Choroid plexus epithelial cell (primary cell): ENCODE measurements at regions not wholly inside any gene's neighbourhood (a gene's known extent, or its start where the extent isn't known, plus 50 kb on each side); places are given as distances from the start of the nearest gene placed in this dataset.
A peak's percentile ranks its signal among the peaks of the same experiment; 100 is the strongest.

Source experiments
- DNase-seq: peaks from one replicate; pipeline ENCODE4 v3.0.0-alpha.2; 2010; ENCODE audit warnings: low read depth
- H3K4me3 ChIP-seq: 2 replicates; pipeline ENCODE4 v1.5.1; 2011; ENCODE audit warnings: low read depth, mild to moderate bottlenecking, control low read depth, low read length, moderate library complexity
- TF ChIP-seq, protein P1 (sequence below): conservative IDR thresholded peaks from 2 replicates; pipeline ENCODE4 v1.5.1; 2011; ENCODE audit warnings: low read depth, mild to moderate bottlenecking, control low read depth, inconsistent platforms, low read length, moderate library complexity

DNA sequence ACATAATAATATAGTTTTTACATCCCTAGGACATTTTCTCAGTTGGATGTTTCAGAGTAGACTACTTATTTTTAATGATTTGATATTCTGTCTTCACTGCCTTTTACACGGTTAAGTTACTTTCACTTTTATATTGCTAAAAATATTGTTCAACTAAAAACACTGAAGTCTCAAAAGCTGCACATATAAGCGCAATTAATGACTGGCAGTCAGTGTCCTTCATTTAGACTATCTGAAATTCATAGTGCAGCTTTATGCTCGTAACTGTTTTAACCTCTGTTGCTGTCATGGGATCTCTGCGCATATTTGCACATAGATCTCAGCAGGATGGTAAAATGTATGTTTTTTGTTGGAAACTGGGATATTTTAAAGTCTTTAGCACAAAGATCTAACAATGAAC lies 864.3 kb downstream of the SLITRK6 start:
- peak; percentile 20 for DNase-seq
- peak overlapping the region; percentile 47 for H3K4me3 ChIP-seq

DNA sequence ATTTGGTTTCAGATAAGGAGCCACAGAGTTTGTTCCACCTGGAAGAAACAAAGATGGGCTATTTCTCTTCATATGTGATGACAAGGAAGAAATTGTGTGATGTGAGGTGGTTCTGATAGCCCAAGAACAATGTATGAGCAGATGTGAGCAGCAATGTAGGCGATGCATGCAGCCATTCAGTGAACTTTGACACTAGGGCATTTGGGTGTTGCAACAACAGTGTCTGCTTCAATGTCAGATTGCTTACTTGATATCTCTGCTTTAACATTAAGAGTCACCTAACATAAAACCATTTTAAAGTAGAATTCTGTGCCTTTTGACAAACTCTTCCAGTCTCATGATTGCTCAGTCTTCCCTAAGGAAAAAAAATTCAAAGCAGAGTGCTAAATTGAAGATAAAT lies 865.4 kb downstream of the SLITRK6 start:
- no peak overlapping the region for H3K4me3 ChIP-seq
- TF ChIP-seq, protein P1, sequence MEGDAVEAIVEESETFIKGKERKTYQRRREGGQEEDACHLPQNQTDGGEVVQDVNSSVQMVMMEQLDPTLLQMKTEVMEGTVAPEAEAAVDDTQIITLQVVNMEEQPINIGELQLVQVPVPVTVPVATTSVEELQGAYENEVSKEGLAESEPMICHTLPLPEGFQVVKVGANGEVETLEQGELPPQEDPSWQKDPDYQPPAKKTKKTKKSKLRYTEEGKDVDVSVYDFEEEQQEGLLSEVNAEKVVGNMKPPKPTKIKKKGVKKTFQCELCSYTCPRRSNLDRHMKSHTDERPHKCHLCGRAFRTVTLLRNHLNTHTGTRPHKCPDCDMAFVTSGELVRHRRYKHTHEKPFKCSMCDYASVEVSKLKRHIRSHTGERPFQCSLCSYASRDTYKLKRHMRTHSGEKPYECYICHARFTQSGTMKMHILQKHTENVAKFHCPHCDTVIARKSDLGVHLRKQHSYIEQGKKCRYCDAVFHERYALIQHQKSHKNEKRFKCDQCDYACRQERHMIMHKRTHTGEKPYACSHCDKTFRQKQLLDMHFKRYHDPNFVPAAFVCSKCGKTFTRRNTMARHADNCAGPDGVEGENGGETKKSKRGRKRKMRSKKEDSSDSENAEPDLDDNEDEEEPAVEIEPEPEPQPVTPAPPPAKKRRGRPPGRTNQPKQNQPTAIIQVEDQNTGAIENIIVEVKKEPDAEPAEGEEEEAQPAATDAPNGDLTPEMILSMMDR = no peak
- peak; percentile 8 for DNase-seq

More for the DNA sequence above, 864.3 kb downstream of the SLITRK6 start:
- TF ChIP-seq, protein P1 = no peak

DNA sequence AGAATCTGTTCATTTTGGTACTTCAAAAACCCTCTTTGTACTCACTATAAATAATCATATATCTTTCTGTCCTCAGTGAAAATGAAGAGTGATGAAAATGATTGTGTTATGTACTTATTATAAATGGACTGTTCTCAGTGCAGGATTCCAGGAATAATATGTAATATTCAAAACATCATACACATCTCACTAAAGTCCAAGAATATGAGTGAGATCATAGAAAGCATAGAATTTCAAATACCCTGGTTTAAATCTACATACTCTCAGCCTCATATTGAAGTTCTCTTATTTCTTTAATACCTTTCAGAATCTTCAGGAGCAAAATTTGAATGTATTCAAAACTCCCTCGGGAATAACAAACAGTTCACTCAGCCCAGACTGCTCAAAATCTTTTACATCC lies 868.0 kb downstream of the SLITRK6 start:
- TF ChIP-seq, protein P1 = no peak
- DNase-seq = no peak
- no peak overlapping the region for H3K4me3 ChIP-seq

DNA sequence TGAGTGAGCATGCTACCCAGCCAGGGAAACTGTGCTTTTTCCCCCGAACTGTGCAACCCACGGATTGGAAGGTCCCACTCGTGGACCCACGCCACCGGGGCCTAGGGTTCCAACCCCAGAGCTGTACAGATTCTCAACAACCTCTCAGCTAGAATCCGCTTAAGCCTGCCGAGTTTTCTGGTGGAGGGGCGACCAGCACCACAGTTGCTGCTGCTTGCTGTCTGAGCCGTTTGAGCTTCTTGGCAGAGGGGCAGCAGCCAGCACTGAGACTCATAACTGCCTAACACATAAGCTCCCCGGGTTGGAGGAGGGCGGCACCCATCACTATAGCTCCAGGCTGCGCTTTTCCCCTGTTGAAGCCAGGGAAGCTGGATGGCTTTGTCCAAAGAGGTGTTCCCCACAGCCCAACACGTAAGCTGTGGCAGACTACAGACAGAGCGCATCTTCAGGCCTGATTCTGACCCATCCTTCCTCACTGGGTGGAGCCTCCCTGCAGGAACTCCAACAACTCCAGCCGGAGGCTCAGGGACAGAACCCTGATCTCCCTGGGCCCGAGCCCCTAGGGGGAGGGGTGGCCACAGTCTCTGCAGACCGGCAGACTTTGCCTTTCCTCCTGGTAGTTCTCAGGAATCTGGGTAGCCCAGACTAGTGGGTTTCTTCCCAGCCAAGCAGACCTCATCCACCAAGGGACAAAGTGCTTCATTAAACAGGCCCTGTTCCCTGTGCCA lies 871.6 kb downstream of the SLITRK6 start:
- no peak for DNase-seq
- TF ChIP-seq, protein P1 = no peak
- no peak overlapping the region for H3K4me3 ChIP-seq

DNA sequence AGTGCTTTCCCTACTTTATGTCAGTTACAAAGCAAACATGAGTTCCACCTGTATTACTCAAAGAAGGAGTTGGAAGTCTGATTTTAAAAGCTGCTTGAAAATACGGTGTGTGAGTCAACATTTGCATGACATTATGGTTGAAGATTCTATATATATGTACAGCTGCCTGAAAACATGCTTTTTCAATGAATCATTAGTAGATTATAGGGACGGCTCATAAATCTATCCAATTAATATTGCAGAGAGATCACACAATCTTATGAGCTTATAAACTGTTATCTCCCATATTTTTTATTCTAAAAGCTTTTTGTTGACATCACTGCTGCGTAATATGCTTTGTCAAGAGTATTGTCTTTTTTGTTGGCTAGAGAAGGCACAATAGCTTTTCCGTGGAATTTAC lies 873.8 kb downstream of the SLITRK6 start:
- no peak overlapping the region for H3K4me3 ChIP-seq
- TF ChIP-seq, protein P1 = no peak
- DNase-seq = peak; percentile 19

DNA sequence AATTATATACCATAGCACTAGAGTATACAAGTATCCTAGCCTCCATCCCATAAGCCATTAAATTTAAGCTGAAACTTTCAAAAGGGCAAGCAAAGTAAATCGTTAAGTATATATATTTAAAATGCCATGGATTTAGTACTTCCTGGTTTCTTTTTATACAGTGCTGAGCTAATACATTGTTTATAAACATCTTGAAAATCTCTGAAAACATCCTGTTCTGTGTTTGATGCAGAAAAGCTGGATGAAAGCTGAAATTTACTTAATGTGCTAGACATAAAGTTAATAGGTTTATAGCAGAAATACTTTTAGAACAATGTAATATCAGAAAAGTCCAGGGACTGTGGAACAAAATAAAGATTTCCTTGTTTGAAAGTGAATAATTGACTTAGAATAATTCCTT lies 875.4 kb downstream of the SLITRK6 start:
- TF ChIP-seq, protein P1 = no peak

DNA sequence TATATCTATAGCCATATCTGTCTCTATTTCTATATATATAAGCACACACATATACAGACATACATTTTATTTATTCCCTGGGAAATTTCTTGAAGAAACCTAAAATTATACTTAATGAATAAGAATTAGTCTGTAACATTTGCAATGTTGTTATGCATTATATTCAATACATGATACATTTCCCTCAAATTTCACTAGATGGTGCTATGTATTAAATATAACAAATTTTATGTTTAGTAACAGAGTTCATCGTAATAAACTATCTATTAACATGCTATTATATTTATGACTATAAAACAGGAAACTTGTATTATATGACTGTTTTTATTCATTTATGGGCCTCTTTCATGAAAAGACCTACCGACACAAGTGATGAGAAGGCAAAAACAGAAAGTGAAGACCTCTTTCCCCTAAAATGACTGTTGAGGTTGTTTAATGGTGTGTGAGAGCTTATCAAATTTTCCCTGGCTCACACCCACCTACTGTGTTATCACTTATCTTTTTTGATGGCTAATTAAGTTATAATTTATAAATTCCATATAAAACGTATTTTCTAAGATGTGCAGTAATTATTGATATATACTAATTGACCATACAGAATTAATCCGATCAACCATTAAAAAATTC lies 881.9 kb downstream of the SLITRK6 start:
- H3K4me3 ChIP-seq = no peak overlapping the region
- DNase-seq = peak; percentile 41
- TF ChIP-seq, protein P1 = peak; percentile 48

More for the DNA sequence above, 875.4 kb downstream of the SLITRK6 start:
- no peak overlapping the region for H3K4me3 ChIP-seq
- no peak for DNase-seq
